Left lung (tissue), 4 donors: ENCODE measurements at regions not wholly inside any gene's neighbourhood (a gene's known extent, or its start where the extent isn't known, plus 50 kb on each side); places are given as distances from the start of the nearest gene placed in this dataset.

Source experiments
- ATAC-seq: fragments of 200-7000 bp; cut with Tn5 transposase; one replicate; pipeline ENCODE4 v1.9.1; 2020; ENCODE audit warnings: moderate library complexity
- DNase-seq, 4 donors: peaks; one replicate each; pipeline ENCODE4 v3.0.0-alpha.2; 2013 to 2020
- H3K27ac ChIP-seq, 2 donors: fragments of 200-600 bp; sonication (generic) in 1 of 2; one replicate each; pipeline versions ENCODE4 v1.5.0 to v1.8.0; 2020 to 2021
- H3K27me3 ChIP-seq, 2 donors: fragments of 200-600 bp; sonication (generic) in 1 of 2; one replicate each; pipeline versions ENCODE4 v1.5.0 to v1.8.0; 2020 to 2021
- H3K36me3 ChIP-seq, 2 donors: fragments of 200-600 bp; sonication (generic) in 1 of 2; one replicate each; pipeline versions ENCODE4 v1.5.0 to v1.8.0; 2020 to 2021
- H3K4me1 ChIP-seq, 2 donors: fragments of 200-600 bp; one replicate each; pipeline ENCODE4 v1.8.0; 2021
- H3K4me3 ChIP-seq, 2 donors: fragments of 200-600 bp; sonication (generic) in 1 of 2; one replicate each; pipeline versions ENCODE4 v1.5.0 to v1.8.0; 2020 to 2021; ENCODE audit warnings: mild to moderate bottlenecking in 1 of 2
- H3K9me3 ChIP-seq, 2 donors: fragments of 200-600 bp; sonication (generic) in 1 of 2; one replicate each; pipeline versions ENCODE4 v1.5.0 to v1.8.0; 2020 to 2021
- intact Hi-C, 2 donors: fragments of 100-400 bp; cut with DNase I; formaldehyde crosslinking; loops; one replicate each; pipeline versions ENCODE4 v1.11.2 to v1.14.2; 2022
- TF ChIP-seq, protein P1 (sequence below), 2 donors: fragments of 200-600 bp; sonication (generic) in 1 of 2; IDR thresholded peaks; one replicate each; pipeline versions ENCODE4 v1.5.0 to v1.8.0; 2021; ENCODE audit warnings: antibody characterized with exemption in 2 of 2
- donor health status: DM: no; HTN: yes; CAD: no.
- donor health status: DM: no; HTN: no; CAD: no.

DNA sequence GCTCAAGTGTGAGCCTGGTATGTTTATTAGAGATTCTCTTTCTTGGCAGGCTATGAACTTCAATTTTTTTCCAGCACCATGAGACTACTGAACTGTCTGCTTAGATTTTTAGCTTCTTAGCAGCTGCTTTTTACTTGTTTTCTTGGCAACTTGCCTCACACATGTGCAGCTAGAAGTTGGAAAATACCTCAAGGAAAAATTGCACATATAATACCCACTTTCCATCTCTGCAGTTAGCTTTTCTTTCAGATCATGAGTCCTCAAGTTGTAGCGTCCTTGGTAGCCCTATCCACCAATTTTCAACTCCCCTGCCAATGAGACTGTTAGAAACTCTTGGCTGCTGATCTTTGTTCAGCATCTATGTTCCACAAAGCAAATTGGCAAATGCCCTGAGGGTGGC, 302.1 kb downstream of the HRH4 start:
- ATAC-seq (no peak), DNase-seq (peak in 1 of 4 donors; percentile 1)
- intact Hi-C loops: no loop called here
- TF ChIP-seq, protein P1, sequence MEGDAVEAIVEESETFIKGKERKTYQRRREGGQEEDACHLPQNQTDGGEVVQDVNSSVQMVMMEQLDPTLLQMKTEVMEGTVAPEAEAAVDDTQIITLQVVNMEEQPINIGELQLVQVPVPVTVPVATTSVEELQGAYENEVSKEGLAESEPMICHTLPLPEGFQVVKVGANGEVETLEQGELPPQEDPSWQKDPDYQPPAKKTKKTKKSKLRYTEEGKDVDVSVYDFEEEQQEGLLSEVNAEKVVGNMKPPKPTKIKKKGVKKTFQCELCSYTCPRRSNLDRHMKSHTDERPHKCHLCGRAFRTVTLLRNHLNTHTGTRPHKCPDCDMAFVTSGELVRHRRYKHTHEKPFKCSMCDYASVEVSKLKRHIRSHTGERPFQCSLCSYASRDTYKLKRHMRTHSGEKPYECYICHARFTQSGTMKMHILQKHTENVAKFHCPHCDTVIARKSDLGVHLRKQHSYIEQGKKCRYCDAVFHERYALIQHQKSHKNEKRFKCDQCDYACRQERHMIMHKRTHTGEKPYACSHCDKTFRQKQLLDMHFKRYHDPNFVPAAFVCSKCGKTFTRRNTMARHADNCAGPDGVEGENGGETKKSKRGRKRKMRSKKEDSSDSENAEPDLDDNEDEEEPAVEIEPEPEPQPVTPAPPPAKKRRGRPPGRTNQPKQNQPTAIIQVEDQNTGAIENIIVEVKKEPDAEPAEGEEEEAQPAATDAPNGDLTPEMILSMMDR (IDR thresholded peaks at IDR 0.05): no peak
- Histone ChIP-seq H3K9me3 (peaks cover 0 to 5% of the 10 kb centered on the region in 2 donors), H3K36me3 (no peaks in the 10 kb centered on the region), H3K4me1 (no peaks in the 10 kb centered on the region), H3K27ac (no peak overlapping the region), H3K4me3 (no peak overlapping the region), H3K27me3 (no peaks in the 10 kb centered on the region)

DNA sequence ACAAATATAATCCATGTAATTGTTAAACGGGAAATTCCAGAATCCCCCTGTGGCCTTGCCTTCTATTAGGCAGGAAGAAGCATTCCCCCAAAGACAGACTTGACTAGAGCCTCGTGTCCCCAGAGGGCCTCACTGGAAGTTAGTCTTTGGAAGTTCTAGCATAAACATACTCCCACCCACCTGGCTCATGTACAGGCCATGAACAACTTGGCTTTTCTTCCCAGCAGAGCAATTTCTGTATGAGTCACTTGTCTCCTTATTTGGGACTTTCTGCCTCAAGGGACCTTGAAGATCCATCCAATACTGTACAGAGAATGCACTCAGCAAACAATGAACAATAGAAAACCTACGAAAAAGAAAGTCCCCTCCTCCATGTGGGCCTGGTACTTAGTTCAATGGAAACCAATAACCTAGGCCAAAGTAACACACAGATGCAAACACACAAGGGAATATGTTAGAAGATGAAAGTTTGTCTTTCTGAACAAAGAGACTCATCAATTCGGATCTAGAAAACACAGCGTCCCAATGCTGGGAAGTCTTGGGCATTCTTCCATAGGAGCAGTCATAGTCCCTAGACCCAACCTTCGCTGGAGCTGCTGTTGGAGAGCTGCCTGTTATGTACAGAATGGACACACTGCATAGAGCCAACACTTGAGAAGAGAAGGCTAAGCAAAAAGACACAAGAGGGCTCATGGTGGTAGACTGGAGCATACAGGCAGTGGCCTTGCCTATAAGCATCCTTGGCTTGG, 303.5 kb downstream of the HRH4 start:
- H3K9me3 ChIP-seq: peaks cover 0 to 5% of the 10 kb centered on the region in 2 donors
- TF ChIP-seq, protein P1 (IDR thresholded peaks at IDR 0.05): no peak
- peak; percentile 62 for ATAC-seq
- no peak overlapping the region for H3K4me3 ChIP-seq
- H3K27me3 ChIP-seq: no peaks in the 10 kb centered on the region
- no peak for DNase-seq
- intact Hi-C loops: no loop called here
- no peaks in the 10 kb centered on the region for H3K36me3 ChIP-seq
- H3K27ac ChIP-seq: no peak overlapping the region
- no peaks in the 10 kb centered on the region for H3K4me1 ChIP-seq

GRCh38 chr18:24764766-24765165, 304.3 kb downstream of the HRH4 start:
- Histone ChIP-seq H3K36me3 (no peaks in the 10 kb centered on the region), H3K9me3 (peaks cover 0 to 5% of the 10 kb centered on the region in 2 donors), H3K27me3 (no peaks in the 10 kb centered on the region), H3K4me1 (no peaks in the 10 kb centered on the region), H3K4me3 (no peak overlapping the region), H3K27ac (no peak overlapping the region)
- intact Hi-C loops: no loop called here
- ATAC-seq: no peak
- TF ChIP-seq, protein P1 (IDR thresholded peaks at IDR 0.05): no peak
- peak in 1 of 4 donors; percentile 5 for DNase-seq

- Histone ChIP-seq H3K9me3 (peaks cover 0 to 3% of the 10 kb centered on the region in 2 donors), H3K36me3 (no peaks in the 10 kb centered on the region), H3K27me3 (no peaks in the 10 kb centered on the region), H3K4me1 (no peaks in the 10 kb centered on the region), H3K27ac (no peak overlapping the region), H3K4me3 (no peak overlapping the region)
- ATAC-seq: no peak
- intact Hi-C loops: no loop called here
- no peak for DNase-seq
- TF ChIP-seq, protein P1 (IDR thresholded peaks at IDR 0.05): no peak
These were observed 305.9 kb downstream of the HRH4 start for GRCh38 chr18:24766376-24766775.

GRCh38 chr18:24770311-24771024, 310.0 kb downstream of the HRH4 start:
- no peaks in the 10 kb centered on the region for H3K4me1 ChIP-seq
- TF ChIP-seq, protein P1 (IDR thresholded peaks at IDR 0.05): no peak
- no peak for ATAC-seq
- DNase-seq: no peak
- H3K9me3 ChIP-seq: no peaks in the 10 kb centered on the region
- no peaks in the 10 kb centered on the region for H3K36me3 ChIP-seq
- H3K27me3 ChIP-seq: no peaks in the 10 kb centered on the region
- H3K27ac ChIP-seq: no peak overlapping the region
- intact Hi-C loops: no loop called here
- H3K4me3 ChIP-seq: no peak overlapping the region
